Common myeloid progenitor, CD34-positive (primary cell): ENCODE measurements at regions not wholly inside any gene's neighbourhood (a gene's known extent, or its start where the extent isn't known, plus 50 kb on each side); places are given as distances from the start of the nearest gene placed in this dataset.

ENCODE experiments used
- CTCF ChIA-PET: fragments of 350-600 bp; sonication (Branson Sonifier 250); formaldehyde crosslinking; loops from one replicate; lab custom pipeline; 2021; ENCODE audit warnings: antibody characterized with exemption; lab: Charles Lee
- POLR2A ChIA-PET: fragments of 350-600 bp; sonication (Branson Sonifier 250); formaldehyde crosslinking; loops from one replicate; lab custom pipeline; 2021; ENCODE audit warnings: antibody characterized with exemption; lab: Charles Lee
- DNase-seq, 3 donors: peaks; one replicate each; pipeline versions ENCODE4 v3.0.0 to v3.0.0-alpha.2; 2013
- H3K27ac ChIP-seq, 2 experiments: 1 replicate in 1 of 2; 2 replicates in 1 of 2; pipeline ENCODE4 v1.7.0; 2013; ENCODE audit warnings: inconsistent platforms in 2 of 2, low read length in 2 of 2, mild to moderate bottlenecking in 2 of 2, low read depth in 1 of 2, moderate library complexity in 1 of 2; ENCODE audit not compliant: severe bottlenecking in 2 of 2, insufficient read depth in 1 of 2, poor library complexity in 1 of 2
- H3K27me3 ChIP-seq, 5 experiments: replicated peaks in 2 of 5; 1 replicate in 3 of 5; 2 replicates in 2 of 5; pipeline versions ENCODE4 v1.6.1 to v1.7.0; 2013; ENCODE audit warnings: low read length in 4 of 5, mild to moderate bottlenecking in 2 of 5, moderate library complexity in 2 of 5, inconsistent platforms in 1 of 5; ENCODE audit not compliant: insufficient read depth in 5 of 5, control insufficient read depth in 4 of 5
- H3K36me3 ChIP-seq, 4 experiments: 1 replicate in 2 of 4; 2 replicates in 2 of 4; pipeline versions ENCODE4 v1.6.1 to v1.7.0; 2013; ENCODE audit warnings: low read length in 3 of 4, control low read depth in 1 of 4, mild to moderate bottlenecking in 1 of 4; ENCODE audit not compliant: control insufficient read depth in 4 of 4, insufficient read depth in 4 of 4
- H3K4me1 ChIP-seq, 4 experiments: 1 replicate in 3 of 4; 2 replicates in 1 of 4; pipeline versions ENCODE4 v1.6.1 to v1.7.1; 2013; ENCODE audit warnings: low read length in 3 of 4, mild to moderate bottlenecking in 3 of 4, control low read depth in 1 of 4, inconsistent platforms in 1 of 4, moderate library complexity in 1 of 4; ENCODE audit not compliant: control insufficient read depth in 4 of 4, insufficient read depth in 4 of 4; ENCODE audit errors: control extremely low read depth in 1 of 4
- H3K4me3 ChIP-seq, 7 experiments: 1 replicate in 4 of 7; 2 replicates in 3 of 7; pipeline versions ENCODE4 v1.5.1 to v1.7.0; 2013; ENCODE audit warnings: mild to moderate bottlenecking in 7 of 7, low read length in 6 of 7, moderate library complexity in 6 of 7, inconsistent platforms in 2 of 7, low read depth in 2 of 7, control low read depth in 1 of 7; ENCODE audit not compliant: insufficient read depth in 4 of 7, control insufficient read depth in 1 of 7; ENCODE audit errors: extremely low read depth in 1 of 7
- H3K9me3 ChIP-seq, 5 experiments: 1 replicate in 4 of 5; 2 replicates in 1 of 5; pipeline versions ENCODE4 v1.6.1 to v1.7.1; 2013; ENCODE audit warnings: low read length in 4 of 5, mild to moderate bottlenecking in 2 of 5, inconsistent platforms in 1 of 5, low read depth in 1 of 5, moderate library complexity in 1 of 5; ENCODE audit not compliant: control insufficient read depth in 4 of 5, insufficient read depth in 2 of 5; ENCODE audit errors: control extremely low read depth in 1 of 5
- WGBS: methylation state at CpG from one replicate; pipeline ENCODE4 v1.1.5; 2013; ENCODE audit not compliant: insufficient coverage; 5-methylcytosine and 5-hydroxymethylcytosine counted together

- Histone ChIP-seq H3K36me3 (no peaks in the 10 kb centered on the region), H3K4me1 (peaks cover 11 to 69% (median 61%) of the 10 kb centered on the region in 4 experiments), H3K27ac (no peak overlapping the region), H3K27me3 (no peaks in the 10 kb centered on the region), H3K9me3 (no peaks in the 10 kb centered on the region), H3K4me3 (no peak overlapping the region)
- CTCF ChIA-PET: interaction anchor here (0.7 to 3.3 kb wide), 8 partner anchors 10 to 227 kb away, joined by 3 to 12 read pairs (median 3); no protein-coding TSS in a partner anchor
- WGBS: 100% methylated on average over 1 of the region's 4 CpGs
- no peak for DNase-seq
- POLR2A ChIA-PET: interaction anchor here (5.2 kb wide), 1 partner anchor 64 kb away, joined by 47 read pairs; the partner anchor contains the start of gene KLF13
Observed at GRCh38 chr15:31262143-31262530, 64.5 kb upstream of the KLF13 start.

DNA sequence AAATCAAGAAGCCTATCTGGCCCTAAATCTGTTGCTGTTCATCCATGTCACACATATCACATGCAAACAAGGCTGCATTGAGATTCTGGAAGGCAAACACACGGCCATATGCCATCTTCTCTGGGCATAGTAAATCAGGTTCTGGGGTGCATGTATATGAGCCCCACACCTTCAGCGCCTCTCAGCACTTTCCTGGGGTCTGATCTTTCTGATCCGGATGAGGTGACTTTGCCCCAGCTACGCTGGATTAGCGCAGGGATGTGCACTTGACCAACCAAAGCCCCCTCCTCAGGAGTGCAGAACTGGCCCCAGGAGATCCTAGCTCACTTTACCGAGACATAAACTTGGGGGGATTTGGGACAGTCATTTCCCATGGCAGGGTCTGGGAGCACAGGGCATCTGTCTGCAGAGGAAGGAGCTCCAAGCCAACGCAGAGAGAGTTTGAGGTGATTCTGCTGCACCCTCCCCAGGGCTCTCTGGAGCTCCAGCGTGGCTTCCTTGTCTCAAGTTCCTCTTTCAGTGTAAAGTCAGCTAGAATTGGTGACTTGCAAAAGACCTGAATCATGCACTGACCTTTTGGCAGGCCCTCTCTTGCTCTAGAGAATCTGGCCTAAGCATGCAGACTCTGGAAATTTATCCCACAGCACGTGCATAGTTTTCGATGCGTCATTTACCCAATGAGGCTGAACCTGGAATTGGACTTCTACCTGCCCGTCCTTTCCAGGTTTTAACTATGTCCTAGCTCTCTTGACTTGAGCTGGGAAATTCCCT lies 63.5 kb upstream of the KLF13 start:
- H3K4me1 ChIP-seq: peaks cover 16 to 74% (median 66%) of the 10 kb centered on the region in 4 experiments
- H3K27me3 ChIP-seq: no peaks in the 10 kb centered on the region
- H3K27ac ChIP-seq: peak overlapping the region; percentile 40 to 69
- H3K9me3 ChIP-seq: no peaks in the 10 kb centered on the region
- H3K4me3 ChIP-seq: peak overlapping the region in 1 of 7 experiments; percentile 30
- ChIA-PET POLR2A (interaction anchor here (5.2 kb wide), 1 partner anchor 63 kb away, joined by 47 read pairs; the partner anchor contains the start of gene KLF13), CTCF (interaction anchor here (0.8 to 4.6 kb wide), 17 partner anchors 8 to 226 kb away, joined by 3 to 21 read pairs (median 3); partner anchors contain the start of gene KLF13)
- no peaks in the 10 kb centered on the region for H3K36me3 ChIP-seq
- peak; percentile 76 to 95 (median 93) for DNase-seq
- 31% methylated on average over 12 of the region's 12 CpGs for WGBS

DNA sequence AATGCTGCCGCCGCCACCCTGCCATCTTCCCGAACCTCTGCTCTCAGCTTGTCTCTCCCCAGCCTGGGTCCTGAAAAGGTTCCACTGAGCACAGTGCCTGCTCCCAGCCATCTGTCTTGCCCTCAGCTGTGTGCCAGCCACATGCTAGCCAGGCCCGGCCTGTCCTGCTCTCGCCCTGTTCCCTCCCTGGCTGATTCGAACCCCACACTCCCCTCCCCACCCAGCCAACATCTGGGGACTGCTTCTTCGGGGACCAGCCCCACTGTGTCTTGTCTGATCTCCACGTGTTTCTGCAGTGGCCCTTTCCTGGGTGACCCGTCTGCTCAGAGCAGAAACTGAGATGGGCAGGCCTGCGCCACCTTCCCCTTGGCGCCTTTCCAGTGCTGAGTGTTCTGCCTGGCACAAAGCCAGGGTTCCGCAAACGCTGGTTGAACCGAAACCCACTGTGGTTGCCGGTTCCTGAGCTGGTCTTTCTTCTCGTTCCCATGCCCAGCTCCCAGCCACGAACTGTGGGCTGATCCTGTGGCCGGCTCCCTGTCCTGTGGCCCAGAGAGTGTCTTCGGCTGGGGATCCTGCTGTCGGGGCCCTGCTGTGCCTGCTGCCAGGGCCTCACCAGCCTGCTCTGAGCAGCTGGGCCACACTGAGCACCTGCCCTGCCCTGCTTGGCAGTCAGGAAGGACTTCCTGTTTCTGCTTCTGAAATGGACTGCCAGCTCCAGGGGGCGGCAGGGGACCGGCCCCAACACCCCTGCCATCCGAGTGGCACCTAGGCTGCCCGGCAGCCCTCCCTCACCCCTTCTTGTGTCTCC lies 62.7 kb upstream of the KLF13 start:
- 14% methylated on average over 24 of the region's 24 CpGs for WGBS
- POLR2A ChIA-PET: interaction anchor here (0.6 to 5.2 kb wide), 5 partner anchors 8 to 89 kb away, joined by 3 to 47 read pairs (median 4); partner anchors contain the start of gene KLF13
- Histone ChIP-seq H3K27ac (peak overlapping the region; percentile 40 to 69), H3K36me3 (no peaks in the 10 kb centered on the region), H3K27me3 (no peaks in the 10 kb centered on the region), H3K9me3 (no peaks in the 10 kb centered on the region), H3K4me1 (peaks cover 16 to 77% (median 69%) of the 10 kb centered on the region in 4 experiments), H3K4me3 (peak overlapping the region in 1 of 7 experiments; percentile 27)
- CTCF ChIA-PET: interaction anchor here (0.8 to 4.6 kb wide), 18 partner anchors 8 to 225 kb away, joined by 3 to 21 read pairs (median 4); partner anchors contain the start of gene KLF13
- peak; percentile 90 to 95 (median 94) for DNase-seq

GRCh38 chr15:31264559-31265089 lies 62.0 kb upstream of the KLF13 start:
- no peaks in the 10 kb centered on the region for H3K9me3 ChIP-seq
- no peak for DNase-seq
- ChIA-PET POLR2A (interaction anchor here (1.2 to 5.2 kb wide), 4 partner anchors 9 to 88 kb away, joined by 3 to 47 read pairs (median 5); partner anchors contain the start of gene KLF13), CTCF (interaction anchor here (1.2 to 4.6 kb wide), 9 partner anchors 8 to 224 kb away, joined by 3 to 21 read pairs (median 7); partner anchors contain the start of gene KLF13)
- H3K27me3 ChIP-seq: no peaks in the 10 kb centered on the region
- H3K4me1 ChIP-seq: peaks cover 16 to 77% (median 69%) of the 10 kb centered on the region in 4 experiments
- peak overlapping the region in 1 of 7 experiments; percentile 4 for H3K4me3 ChIP-seq
- no peaks in the 10 kb centered on the region for H3K36me3 ChIP-seq
- peak overlapping the region; percentile 40 to 69 for H3K27ac ChIP-seq
- 70% methylated on average over 2 of the region's 6 CpGs for whole genome bisulfite sequencing

DNA sequence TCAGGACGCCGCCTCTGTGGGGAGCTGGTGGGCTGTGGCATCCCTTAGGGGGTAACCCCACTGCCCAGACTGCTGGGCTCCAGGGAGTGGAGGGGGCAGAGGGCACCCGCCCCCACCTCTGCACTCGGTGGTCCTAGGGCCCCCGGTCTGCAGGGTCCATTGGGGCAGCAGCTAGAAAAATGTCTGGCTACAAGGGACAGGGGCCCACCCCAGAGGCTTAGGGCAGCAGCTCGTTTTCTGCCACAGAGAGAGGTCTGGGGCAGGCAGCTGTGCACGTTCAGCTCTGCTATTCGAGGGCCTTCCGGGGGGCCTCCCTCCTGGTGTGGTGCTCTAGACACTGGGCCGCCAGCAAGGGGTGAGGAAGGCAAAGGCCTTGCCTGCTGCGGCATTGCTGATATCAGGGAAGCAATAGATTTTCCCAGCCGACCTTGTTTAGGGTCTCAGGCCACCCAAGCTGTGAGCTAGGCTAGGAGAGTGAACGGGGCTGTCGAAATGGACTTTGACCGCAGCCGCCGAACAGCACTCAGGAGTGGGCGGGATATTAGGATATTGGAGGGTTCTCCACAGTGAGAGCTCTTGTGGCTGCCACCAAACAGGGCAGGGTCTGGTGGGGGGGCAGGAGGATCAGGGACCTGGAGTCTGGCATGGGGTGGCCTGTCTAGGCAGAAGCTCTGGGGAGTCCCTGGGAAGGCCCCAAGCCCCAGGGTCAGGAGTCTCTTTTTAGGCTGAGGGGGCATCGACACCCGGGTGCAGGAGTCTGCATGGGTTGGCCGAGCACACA lies 61.4 kb upstream of the KLF13 start:
- peak overlapping the region in 1 of 2 experiments; percentile 69 for H3K27ac ChIP-seq
- CTCF ChIA-PET: interaction anchor here (0.5 to 4.6 kb wide), 8 partner anchors 9 to 224 kb away, joined by 3 to 21 read pairs (median 6); partner anchors contain the start of gene KLF13
- 83% methylated on average over 21 of the region's 21 CpGs for WGBS
- H3K27me3 ChIP-seq: no peaks in the 10 kb centered on the region
- H3K9me3 ChIP-seq: no peaks in the 10 kb centered on the region
- peak overlapping the region in 2 of 7 experiments; percentile 4 to 12 for H3K4me3 ChIP-seq
- H3K4me1 ChIP-seq: peaks cover 16 to 78% (median 69%) of the 10 kb centered on the region in 4 experiments
- POLR2A ChIA-PET: interaction anchor here (1.4 to 5.2 kb wide), 3 partner anchors 10 to 61 kb away, joined by 4 to 47 read pairs (median 6); partner anchors contain the start of gene KLF13
- no peaks in the 10 kb centered on the region for H3K36me3 ChIP-seq
- DNase-seq: no peak
